B cell (primary cell): ENCODE measurements at regions not wholly inside any gene's neighbourhood (a gene's known extent, or its start where the extent isn't known, plus 50 kb on each side); places are given as distances from the start of the nearest gene placed in this dataset.

ENCODE experiments used
- ATAC-seq: fragments of 200-7000 bp; cut with Tn5 transposase; one replicate; pipeline ENCODE4 v1.10.0; 2021; ENCODE audit warnings: low read depth, mild to moderate bottlenecking, moderate number of reproducible peaks, moderate library complexity
- CTCF ChIA-PET: fragments of 350-600 bp; sonication (Branson Sonifier 250); formaldehyde crosslinking; loops from one replicate; lab custom pipeline; 2021; ENCODE audit warnings: antibody characterized with exemption, inconsistent platforms; lab: Charles Lee
- POLR2A ChIA-PET: fragments of 350-600 bp; sonication (Branson Sonifier 250); formaldehyde crosslinking; loops from one replicate; lab custom pipeline; 2021; ENCODE audit warnings: antibody characterized with exemption; lab: Charles Lee
- DNase-seq: peaks from one replicate; pipeline ENCODE4 v3.0.0; 2013
- H2AFZ ChIP-seq: 2 replicates; pipeline ENCODE4 v1.6.1; 2012; ENCODE audit warnings: mild to moderate bottlenecking, low read depth, low read length; ENCODE audit not compliant: insufficient read depth, poor library complexity, severe bottlenecking
- H3K27ac ChIP-seq, 2 donors: 1 replicate in 1 of 2; 2 replicates in 1 of 2; pipeline ENCODE4 v1.5.1; 2012 to 2013; ENCODE audit warnings: low read length in 2 of 2, mild to moderate bottlenecking in 2 of 2, moderate library complexity in 1 of 2
- H3K27me3 ChIP-seq, 4 experiments: fragments of 200-600 bp in 1 of 4; sonication (generic) in 1 of 4; replicated peaks in 1 of 4; 1 replicate in 2 of 4; 2 replicates in 2 of 4; pipeline versions ENCODE4 v1.6.1 to v1.7.0; 2013 to 2016; ENCODE audit warnings: low read length in 3 of 4, mild to moderate bottlenecking in 2 of 4, mixed read lengths in 1 of 4, moderate library complexity in 1 of 4; ENCODE audit not compliant: insufficient read depth in 4 of 4, control insufficient read depth in 3 of 4; ENCODE audit errors: control extremely low read depth in 1 of 4
- H3K36me3 ChIP-seq, 2 experiments: replicated peaks in 1 of 2; 1 replicate in 1 of 2; 2 replicates in 1 of 2; pipeline versions ENCODE4 v1.6.1 to v1.7.1; 2013; ENCODE audit warnings: low read length in 1 of 2; ENCODE audit not compliant: insufficient read depth in 2 of 2, control insufficient read depth in 1 of 2; ENCODE audit errors: control extremely low read depth in 1 of 2, extremely low read depth in 1 of 2
- H3K4me1 ChIP-seq, 2 donors: fragments of 200-600 bp in 1 of 2; sonication (generic) in 1 of 2; 1 replicate in 1 of 2; 2 replicates in 1 of 2; pipeline versions ENCODE4 v1.5.1 to v1.6.1; 2013 to 2017; ENCODE audit warnings: low read length in 2 of 2; ENCODE audit not compliant: control insufficient read depth in 2 of 2, insufficient read depth in 2 of 2
- H3K4me2 ChIP-seq: replicated peaks from 2 replicates; pipeline ENCODE3; 2012; ENCODE audit warnings: mild to moderate bottlenecking, low read depth, low read length; ENCODE audit not compliant: poor library complexity, severe bottlenecking
- H3K4me3 ChIP-seq, 5 experiments: fragments of 200-600 bp in 1 of 5; sonication (generic) in 1 of 5; 1 replicate in 3 of 5; 2 replicates in 2 of 5; pipeline versions ENCODE4 v1.5.1 to v1.7.0; 2011 to 2016; ENCODE audit warnings: low read length in 4 of 5, mild to moderate bottlenecking in 4 of 5, low read depth in 2 of 5, control low read depth in 1 of 5, moderate library complexity in 1 of 5; ENCODE audit not compliant: insufficient read depth in 1 of 5; ENCODE audit errors: control extremely low read depth in 1 of 5, extremely low read depth in 1 of 5
- H3K79me2 ChIP-seq: fragments of 200-600 bp; sonication (generic); one replicate; pipeline ENCODE4 v1.6.0; 2016; ENCODE audit warnings: low read length; ENCODE audit not compliant: control insufficient read depth, insufficient read depth
- H3K9ac ChIP-seq: fragments of 200-600 bp; sonication (generic); 2 replicates; pipeline ENCODE4 v1.6.1; 2017; ENCODE audit warnings: mild to moderate bottlenecking, low read length, moderate library complexity
- H3K9me3 ChIP-seq, 3 donors: one replicate each; pipeline versions ENCODE4 v1.6.1 to v1.7.1; 2013; ENCODE audit warnings: low read length in 2 of 3; ENCODE audit not compliant: control insufficient read depth in 2 of 3, insufficient read depth in 1 of 3; ENCODE audit errors: control extremely low read depth in 1 of 3
- H4K20me1 ChIP-seq: 2 replicates; pipeline ENCODE4 v1.6.0; 2012; ENCODE audit warnings: mild to moderate bottlenecking, low read length; ENCODE audit not compliant: insufficient read depth, control insufficient read depth, poor library complexity, severe bottlenecking
- H3K27ac Mint-ChIP-seq: one replicate; pipeline ENCODE4 v1.8.0; 2021; ENCODE audit warnings: mixed read lengths
- H3K27me3 Mint-ChIP-seq: one replicate; pipeline ENCODE4 v1.8.0; 2021; ENCODE audit warnings: mixed read lengths
- H3K4me1 Mint-ChIP-seq: one replicate; pipeline ENCODE4 v1.8.0; 2021; ENCODE audit warnings: mixed read lengths
- H3K4me3 Mint-ChIP-seq: one replicate; pipeline ENCODE4 v1.8.0; 2021; ENCODE audit warnings: mixed read lengths
- H3K9me3 Mint-ChIP-seq: one replicate; pipeline ENCODE4 v1.8.0; 2022; ENCODE audit warnings: mixed read lengths; ENCODE audit not compliant: insufficient read depth
- CTCF ChIP-seq: fragments of 200-600 bp; IDR thresholded peaks from one replicate; pipeline ENCODE4 v1.8.0; 2022; ENCODE audit warnings: antibody characterized with exemption, mild to moderate bottlenecking
- EZH2 ChIP-seq: IDR thresholded peaks from 2 replicates; pipeline ENCODE4 v1.6.1; 2012; ENCODE audit warnings: borderline replicate concordance, low read depth, mild to moderate bottlenecking, moderate library complexity, low read length; ENCODE audit not compliant: insufficient read depth, poor library complexity, severe bottlenecking
- WGBS: methylation state at CpG from one replicate; pipeline ENCODE4 v1.1.5; 2013; ENCODE audit warnings: missing lambda C conversion rate; ENCODE audit not compliant: insufficient coverage; 5-methylcytosine and 5-hydroxymethylcytosine counted together
- intact Hi-C: fragments of 100-400 bp; cut with micrococcal nuclease; formaldehyde crosslinking; loops from one replicate; pipeline ENCODE4 v1.10.0; 2022

- CTCF ChIA-PET: no interaction called here
- no peaks in the 10 kb centered on the region for H3K4me1 ChIP-seq
- H3K9me3 Mint-ChIP-seq: peaks cover 6% of the 10 kb centered on the region
These were observed 149.7 kb downstream of the HTR1B start for GRCh38 chr6:77313595-77313994.

GRCh38 chr6:77299931-77300330 is 163.4 kb downstream of the HTR1B start:
- H3K36me3 ChIP-seq: no peaks in the 10 kb centered on the region
- intact Hi-C loops: no loop called here
- H3K4me3 ChIP-seq: no peak overlapping the region
- WGBS: no CpG with 5 or more reads among the region's 1 CpG
- H3K27ac ChIP-seq: no peak overlapping the region
- Mint-ChIP-seq H3K4me3 (no peak overlapping the region), H3K4me1 (no peaks in the 10 kb centered on the region), H3K27ac (no peak overlapping the region), H3K27me3 (no peaks in the 10 kb centered on the region), H3K9me3 (peaks cover 6% of the 10 kb centered on the region)
- no peak overlapping the region for H3K9ac ChIP-seq
- ChIA-PET CTCF (interaction anchor here (0.5 kb wide), 1 partner anchor 17 kb away, joined by 4 read pairs; no protein-coding TSS in a partner anchor), POLR2A (no interaction called here)
- no peak for DNase-seq
- no peak for ATAC-seq
- no peak overlapping the region for H2AFZ ChIP-seq
- H3K27me3 ChIP-seq: no peaks in the 10 kb centered on the region
- no peaks in the 10 kb centered on the region for H3K4me1 ChIP-seq
- no peaks in the 10 kb centered on the region for H4K20me1 ChIP-seq
- no peaks in the 10 kb centered on the region for H3K9me3 ChIP-seq
- H3K79me2 ChIP-seq: no peaks in the 10 kb centered on the region
- TF ChIP-seq EZH2 (no peak), CTCF (no peak)
- no peak overlapping the region for H3K4me2 ChIP-seq

More at GRCh38 chr6:77313595-77313994, 149.7 kb downstream of the HTR1B start:
- no peaks in the 10 kb centered on the region for H3K4me1 Mint-ChIP-seq
- H3K27me3 Mint-ChIP-seq: no peaks in the 10 kb centered on the region
- H3K4me3 Mint-ChIP-seq: no peak overlapping the region
- Histone ChIP-seq H2AFZ (no peak overlapping the region), H3K4me2 (no peak overlapping the region), H3K4me3 (no peak overlapping the region), H3K79me2 (no peaks in the 10 kb centered on the region), H3K27me3 (no peaks in the 10 kb centered on the region), H3K36me3 (no peaks in the 10 kb centered on the region), H3K9ac (no peak overlapping the region), H3K9me3 (peaks cover 0 to 2% (median 0%) of the 10 kb centered on the region in 3 donors), H4K20me1 (no peaks in the 10 kb centered on the region), H3K27ac (no peak overlapping the region)
- DNase-seq (no peak), ATAC-seq (no peak)
- no peak overlapping the region for H3K27ac Mint-ChIP-seq
- POLR2A ChIA-PET: no interaction called here
- TF ChIP-seq EZH2 (no peak), CTCF (no peak)
- intact Hi-C loops: no loop called here
- 100% methylated on average over 1 of the region's 1 CpG for WGBS
